ENCODE measurements at regions not wholly inside any gene's neighbourhood (a gene's known extent, or its start where the extent isn't known, plus 50 kb on each side); places are given as distances from the start of the nearest gene placed in this dataset.
"Not testable (repeated sequence)": the region's sequence is repeated elsewhere in the genome, so short reads cannot be mapped to it uniquely, and the experiment has no call there.

GRCh38 chr10:22824520-22824919, 103.3 kb upstream of the ARMC3 start:
- no peak for DNase-seq

DNA sequence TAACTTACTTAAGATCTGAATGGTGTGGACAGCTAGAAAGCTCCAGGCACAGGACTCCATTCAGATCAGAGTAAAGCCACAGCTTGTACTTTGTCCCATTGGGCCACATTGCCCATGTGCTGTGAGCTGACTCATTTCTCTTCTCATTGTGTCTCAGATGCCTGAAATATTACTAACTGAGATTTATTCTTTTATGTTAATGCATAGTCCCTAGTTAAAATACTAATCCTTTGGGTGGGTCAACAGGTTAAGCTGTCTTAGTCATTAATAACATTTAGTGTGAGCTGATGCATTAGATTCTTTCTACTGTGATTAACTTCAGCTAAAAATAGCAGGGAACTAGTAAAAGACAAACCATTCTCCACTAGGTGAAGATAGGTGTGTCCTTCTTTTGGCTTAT, 104.7 kb upstream of the ARMC3 start:
- peak in 1 of 3 donors; percentile 14 for DNase-seq

DNA sequence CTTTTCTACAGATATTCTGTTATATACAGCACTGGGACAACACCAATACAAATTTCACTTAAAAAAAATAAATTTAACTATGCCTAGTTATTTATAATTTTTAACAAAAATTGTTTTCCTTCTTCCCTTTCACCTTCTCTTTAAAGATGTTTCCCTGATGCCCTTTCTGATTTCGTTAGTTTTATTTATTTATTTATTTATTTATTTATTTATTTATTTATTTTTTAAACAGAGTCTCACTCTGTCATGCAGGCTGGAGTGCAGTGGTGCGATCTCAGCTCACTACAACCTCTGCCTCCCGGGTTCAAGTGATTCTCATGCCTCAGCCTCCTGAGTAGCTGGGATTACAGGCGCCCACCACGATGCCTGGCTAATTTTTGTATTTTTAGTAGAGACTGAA, 105.9 kb upstream of the ARMC3 start:
- DNase-seq: not testable (repeated sequence)

GRCh38 chr10:22821501-22821900, 106.4 kb upstream of the ARMC3 start:
- peak in 2 of 3 donors; percentile 14 to 24 for DNase-seq

- peak; percentile 71 to 91 (median 75) for DNase-seq
Observed at GRCh38 chr10:22816298-22816653, 101.9 kb upstream of the PIP4K2A start.

GRCh38 chr10:22810643-22811465, 96.5 kb upstream of the PIP4K2A start:
- no peak for DNase-seq

DNA sequence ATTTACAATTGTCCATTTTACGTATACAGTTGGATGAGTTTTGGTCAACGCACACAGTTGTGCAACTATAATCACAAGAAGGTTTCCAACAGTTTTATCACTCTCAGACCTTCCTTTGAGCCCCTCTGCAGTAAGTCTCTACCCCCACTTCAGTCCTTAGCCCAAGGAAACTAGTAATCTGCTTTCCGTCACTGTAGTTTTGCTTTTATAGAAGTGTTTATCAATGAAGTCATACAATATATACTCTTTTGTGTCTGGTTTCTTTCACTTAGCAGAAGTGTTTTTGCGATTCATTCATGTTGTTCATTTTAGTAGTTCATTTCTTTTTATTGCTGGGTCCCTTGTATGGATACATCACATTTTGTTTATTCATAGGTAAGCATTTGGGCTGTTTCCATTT, 92.9 kb upstream of the PIP4K2A start:
- no peak for DNase-seq

DNA sequence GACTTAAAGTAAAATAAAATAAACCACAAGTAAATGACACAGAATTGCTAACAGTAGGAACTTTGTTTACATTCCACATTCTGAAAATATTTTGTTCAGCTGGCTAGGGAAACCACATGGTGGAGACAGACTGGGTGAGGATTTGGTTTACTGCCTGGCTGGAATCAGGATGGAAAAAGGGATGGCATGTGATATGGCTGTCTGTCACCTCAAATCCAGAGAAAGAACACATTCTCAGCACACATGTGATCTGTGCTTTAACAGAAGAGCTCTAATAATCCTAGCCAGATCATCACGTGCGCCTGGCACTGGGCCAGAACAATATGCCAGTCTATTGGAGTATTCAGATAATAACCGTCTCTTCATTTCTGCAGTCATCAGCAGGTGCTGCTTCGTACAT, 90.9 kb upstream of the PIP4K2A start:
- no peak for DNase-seq

- no peak for DNase-seq
Observed at GRCh38 chr10:22803261-22803885, 89.0 kb upstream of the PIP4K2A start.

DNA sequence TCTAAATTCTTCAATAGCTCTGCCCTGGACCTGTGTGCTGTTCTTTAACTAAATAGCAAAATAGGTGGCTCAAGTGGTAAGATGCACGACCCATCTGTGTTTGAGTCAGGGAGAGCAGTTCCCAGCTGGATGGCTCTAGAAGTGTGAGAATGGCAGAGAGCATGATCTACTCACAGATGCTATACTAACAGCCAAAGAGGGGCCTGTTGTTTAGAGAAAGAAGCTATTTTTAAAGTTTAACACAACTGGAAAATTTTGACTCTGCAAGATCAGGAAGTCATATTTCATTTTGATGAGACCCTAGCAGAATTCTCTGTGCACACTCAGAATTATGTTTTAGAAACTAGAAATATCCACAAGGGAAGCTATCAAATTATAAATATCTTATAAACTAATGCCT, 87.4 kb upstream of the PIP4K2A start:
- no peak for DNase-seq

GRCh38 chr10:22797796-22798195, 83.4 kb upstream of the PIP4K2A start:
- DNase-seq: not testable (repeated sequence)

DNA sequence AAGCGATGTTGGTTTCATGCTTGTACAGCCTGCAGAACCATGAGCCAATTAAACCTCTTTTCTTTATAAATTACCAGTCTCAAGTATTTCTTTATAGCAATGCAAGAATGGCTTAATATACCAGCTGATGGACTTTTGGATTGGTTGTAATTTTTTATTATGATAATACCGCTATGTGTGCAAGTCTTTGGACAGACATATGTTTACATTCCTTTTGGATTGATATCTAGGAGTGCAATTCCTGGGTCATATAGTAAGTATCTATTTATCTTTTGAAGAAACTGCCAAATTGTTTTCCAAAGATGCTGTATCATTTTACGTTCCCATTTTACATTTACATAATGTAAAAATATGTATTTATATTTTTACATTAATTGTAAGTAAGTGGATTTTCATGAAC, 81.2 kb upstream of the PIP4K2A start:
- DNase-seq: no peak

GRCh38 chr10:22792161-22792560, 77.8 kb upstream of the PIP4K2A start:
- DNase-seq: no peak

GRCh38 chr10:22791665-22792064, 77.3 kb upstream of the PIP4K2A start:
- DNase-seq: no peak

DNA sequence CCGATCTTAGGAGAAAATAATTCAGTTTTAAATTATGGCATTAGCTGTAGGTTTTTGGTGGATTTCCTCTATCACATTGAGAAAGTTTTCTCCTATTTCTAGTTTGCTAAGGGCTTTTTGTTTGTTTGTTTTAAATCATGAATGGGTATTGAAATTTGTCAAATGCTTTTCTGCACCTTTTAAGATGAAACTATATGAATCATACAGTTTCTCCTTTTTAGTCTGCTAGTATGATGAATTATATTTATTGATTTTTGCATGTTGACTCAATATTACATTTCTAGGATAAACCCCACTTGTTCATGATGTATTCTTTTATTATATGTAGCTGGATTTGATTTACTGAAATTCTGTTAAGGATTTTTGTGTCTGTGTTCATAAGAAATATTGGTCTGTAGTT, 70.3 kb upstream of the PIP4K2A start:
- DNase-seq: no peak

DNA sequence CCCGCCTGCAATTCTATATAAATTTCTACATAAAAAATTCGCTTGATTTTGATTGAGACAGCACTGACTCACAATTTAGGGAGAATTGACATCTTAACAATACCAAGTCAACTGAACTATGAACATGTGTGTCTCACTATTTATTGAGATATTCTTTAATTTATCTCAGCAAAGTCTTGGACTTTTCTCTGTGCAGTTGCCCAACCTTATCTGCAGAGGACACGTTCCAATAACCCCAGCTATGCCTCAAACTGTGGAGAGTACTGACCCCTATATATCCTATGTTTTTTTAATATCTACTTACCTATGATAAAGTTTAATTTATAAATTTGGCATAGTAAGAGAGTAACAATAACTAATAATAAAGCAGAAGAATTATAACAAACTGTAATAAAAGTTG, 69.4 kb upstream of the PIP4K2A start:
- no peak for DNase-seq

GRCh38 chr10:22780474-22780885, 66.1 kb upstream of the PIP4K2A start:
- DNase-seq: no peak

- no peak for DNase-seq
Observed at GRCh38 chr10:22779331-22780019, 65.1 kb upstream of the PIP4K2A start.

DNA sequence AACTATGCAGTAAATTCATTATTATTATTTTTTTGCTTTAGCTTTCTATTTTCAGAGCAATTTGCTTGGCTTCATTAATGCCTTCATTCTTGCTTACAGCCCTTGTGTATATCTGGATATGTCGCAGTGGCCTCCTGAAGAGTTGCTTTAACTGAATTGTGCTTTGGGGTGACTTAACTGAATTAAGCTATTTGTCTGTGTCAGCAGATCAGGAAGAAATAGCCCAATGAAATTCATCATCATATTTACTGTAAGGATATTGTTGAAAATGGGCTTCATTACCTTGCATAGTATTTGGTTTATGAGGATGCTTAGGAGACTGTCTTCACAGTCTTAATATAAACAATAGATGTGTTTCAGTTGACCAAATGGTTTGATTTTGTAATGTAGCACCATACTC, 59.7 kb upstream of the PIP4K2A start:
- DNase-seq: no peak

GRCh38 chr10:22771631-22772030, 57.3 kb upstream of the PIP4K2A start:
- DNase-seq: not testable (repeated sequence)

- DNase-seq: no peak
Observed at GRCh38 chr10:22770270-22770669, 55.9 kb upstream of the PIP4K2A start.

DNA sequence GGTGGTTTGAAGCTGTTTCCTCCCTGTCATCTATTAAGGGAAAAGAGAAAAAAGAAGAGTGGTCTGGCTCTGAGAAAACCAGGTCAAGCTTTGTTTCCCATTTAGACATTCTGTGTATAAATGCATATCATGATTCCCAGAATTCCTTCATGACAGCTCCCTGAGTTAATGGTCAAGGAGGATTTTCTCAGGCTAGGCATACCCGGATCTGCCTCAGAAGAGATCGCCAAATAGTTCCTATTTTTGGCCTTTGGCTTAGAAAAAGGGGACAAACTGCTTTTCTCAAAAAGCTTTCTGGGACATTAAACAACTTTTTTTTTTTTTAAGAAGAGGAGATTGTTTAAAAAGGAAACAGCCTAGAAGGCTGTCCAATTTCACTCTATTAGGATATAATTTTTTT, 53.5 kb upstream of the PIP4K2A start:
- no peak for DNase-seq

- DNase-seq: no peak
Observed at GRCh38 chr10:22766693-22767092, 52.3 kb upstream of the PIP4K2A start.

All from suppressor macrophage treated with lipopolysaccharide for 1 hour (primary cell).